ENCODE measurements at regions not wholly inside any gene's neighbourhood (a gene's known extent, or its start where the extent isn't known, plus 50 kb on each side); places are given as distances from the start of the nearest gene placed in this dataset.

- CTCF ChIA-PET (ENCODE audit: partially characterized antibody): interaction anchor here (1.2 kb wide), 1 partner anchor 14 kb away, joined by 3 read pairs; no protein-coding TSS in a partner anchor
- Histone ChIP-seq H3K4me3 (ENCODE audit: extremely low read depth in 1 of 4, insufficient read depth in 2 of 4, low read depth in 3 of 4, low read length in 4 of 4) (no peak overlapping the region), H2BK120ac (replicated peaks; ENCODE audit: low read depth, low read length) (no peak overlapping the region), H3K9ac (replicated peaks in 1 of 4; ENCODE audit: extremely low read depth in 1 of 4, low read depth in 3 of 4, low read length in 3 of 4) (no peak overlapping the region), H4K8ac (ENCODE audit: extremely low read depth, insufficient read depth, low read length) (no peak overlapping the region), H3K79me2 (ENCODE audit: control insufficient read depth in 1 of 2, insufficient read depth in 2 of 2, low read length in 2 of 2) (no peaks in the 10 kb centered on the region), H3K14ac (ENCODE audit: insufficient read length) (no peak overlapping the region), H4K91ac (replicated peaks; ENCODE audit: insufficient read length, low read length) (no peak overlapping the region), H3K4ac (replicated peaks; ENCODE audit: insufficient read length, low read depth, low read length) (no peak overlapping the region), H2BK12ac (ENCODE audit: low read depth, low read length) (no peak overlapping the region), H3K4me2 (ENCODE audit: insufficient read depth in 1 of 2, low read depth in 2 of 2, low read length in 2 of 2) (no peak overlapping the region), H2BK5ac (ENCODE audit: low read depth, low read length) (no peak overlapping the region), H4K5ac (ENCODE audit: insufficient read length, low read depth, low read length) (no peak overlapping the region), H3K36me3 (ENCODE audit: control insufficient read depth in 2 of 4, insufficient read depth in 4 of 4, low read length in 3 of 4) (no peaks in the 10 kb centered on the region), H3K27ac (ENCODE audit: low read depth, low read length) (no peak overlapping the region), H3K27me3 (replicated peaks in 1 of 4; ENCODE audit: control insufficient read depth in 3 of 4, extremely low read depth in 1 of 4, insufficient read depth in 3 of 4, low read length in 3 of 4) (peaks cover 74 to 97% (median 90%) of the 10 kb centered on the region in 4 experiments), H3K23me2 (ENCODE audit: low read depth, low read length) (no peaks in the 10 kb centered on the region), H2BK15ac (ENCODE audit: low read length) (no peak overlapping the region), H2AFZ (ENCODE audit: low read length) (no peak overlapping the region), H3K9me3 (ENCODE audit: insufficient read depth in 2 of 2, low read depth in 1 of 2, low read length in 1 of 2) (no peaks in the 10 kb centered on the region), H3K23ac (ENCODE audit: insufficient read length) (no peak overlapping the region), H4K20me1 (replicated peaks in 1 of 2; ENCODE audit: control insufficient read depth in 1 of 2, insufficient read depth in 2 of 2, low read length in 2 of 2) (peaks cover 0 to 6% of the 10 kb centered on the region in 2 experiments), H3K56ac (replicated peaks; ENCODE audit: insufficient read length, low read depth, low read length) (no peak overlapping the region), H2AK5ac (ENCODE audit: low read depth, low read length) (no peak overlapping the region), H3K18ac (ENCODE audit: extremely low read depth, low read length) (no peak overlapping the region), H2BK20ac (ENCODE audit: low read length) (no peak overlapping the region), H3K4me1 (replicated peaks in 1 of 4; ENCODE audit: control insufficient read depth in 3 of 4, insufficient read depth in 4 of 4, low read length in 3 of 4) (no peaks in the 10 kb centered on the region; a peak in 1 of 7 replicates), H3K79me1 (ENCODE audit: low read depth, low read length) (no peaks in the 10 kb centered on the region)
- WGBS, 2 experiments (ENCODE audit: extremely low coverage in 1 of 2, insufficient coverage in 1 of 2, insufficient read length in 1 of 2, insufficient replicate concordance in 2 of 2, low coverage in 1 of 2, low lambda C conversion rate in 2 of 2, missing lambda C conversion rate in 1 of 2): 85% methylated on average over 12 of the region's 12 CpGs; no CpG with 5 or more reads in 1 of the 2 experiments
- POLR2A ChIA-PET (ENCODE audit: partially characterized antibody): no interaction called here
- DNase-seq (ENCODE audit: low read depth in 1 of 2, low spot score in 2 of 2): no peak
- no peak for FAIRE-seq
- TF ChIP-seq SUZ12 (IDR thresholded peaks at IDR 0.05; ENCODE audit: low read length) (no peak), CTBP2 (IDR thresholded peaks at IDR 0.05; ENCODE audit: borderline replicate concordance, insufficient read depth, insufficient read length, low read length) (no peak), SP4 (IDR thresholded peaks at IDR 0.05; ENCODE audit: low read length) (no peak), KDM4A (IDR thresholded peaks at IDR 0.05; ENCODE audit: low read depth, low read length, severe bottlenecking) (no peak), CHD1 (IDR thresholded peaks at IDR 0.05; ENCODE audit: low read depth, low read length) (no peak), BRCA1 (IDR thresholded peaks at IDR 0.05; ENCODE audit: low read depth, low read length) (no peak), RFX5 (IDR thresholded peaks at IDR 0.05; ENCODE audit: borderline replicate concordance, low read depth, low read length) (no peak), ASH2L (IDR thresholded peaks at IDR 0.05; ENCODE audit: low read length) (no peak), E2F6 (IDR thresholded peaks at IDR 0.05) (no peak), CREB1 (IDR thresholded peaks at IDR 0.05) (no peak), SIRT6 (IDR thresholded peaks at IDR 0.05; ENCODE audit: low read length) (no peak)
Observed at GRCh38 chr22:22075382-22076163, 93.0 kb upstream of the TOP3B start.
